Nephron (organoid): ENCODE measurements at regions not wholly inside any gene's neighbourhood (a gene's known extent, or its start where the extent isn't known, plus 50 kb on each side); places are given as distances from the start of the nearest gene placed in this dataset.

Experiments used
- H3K27ac Mint-ChIP-seq, 3 experiments: 2 replicates each; pipeline ENCODE4 v1.8.0; 2020; ENCODE audit warnings: mixed read lengths in 3 of 3, mild to moderate bottlenecking in 2 of 3, moderate library complexity in 1 of 3
- H3K27me3 Mint-ChIP-seq: 2 replicates; pipeline ENCODE4 v1.8.0; 2021; ENCODE audit warnings: low read depth, mild to moderate bottlenecking, moderate library complexity, mixed read lengths
- H3K36me3 Mint-ChIP-seq: 2 replicates; pipeline ENCODE4 v1.8.0; 2020; ENCODE audit warnings: low read depth, mixed read lengths
- H3K4me1 Mint-ChIP-seq: 2 replicates; pipeline ENCODE4 v1.8.0; 2020; ENCODE audit warnings: mixed read lengths
- H3K4me3 Mint-ChIP-seq, 3 experiments: 2 replicates each; pipeline ENCODE4 v1.8.0; 2020; ENCODE audit warnings: mild to moderate bottlenecking in 3 of 3, mixed read lengths in 3 of 3, moderate library complexity in 2 of 3
- H3K9me3 Mint-ChIP-seq: 2 replicates; pipeline ENCODE4 v1.8.0; 2020; ENCODE audit warnings: mixed read lengths
- CTCF ChIP-seq, 3 experiments: fragments of 200-600 bp; sonication (generic); IDR thresholded peaks; one replicate each; pipeline ENCODE4 v1.5.0; 2021; ENCODE audit warnings: antibody characterized with exemption in 3 of 3; ENCODE audit not compliant: unreplicated experiment in 3 of 3

GRCh38 chr2:209314653-209315052 is 109.2 kb upstream of the MAP2 start:
- Mint-ChIP-seq H3K9me3 (no peaks in the 10 kb centered on the region), H3K27ac (no peak overlapping the region), H3K4me3 (no peak overlapping the region), H3K27me3 (no peaks in the 10 kb centered on the region), H3K4me1 (no peaks in the 10 kb centered on the region), H3K36me3 (no peaks in the 10 kb centered on the region)
- no peak for TF ChIP-seq CTCF (IDR thresholded peaks at IDR 0.05; ENCODE audit: unreplicated experiment in 3 of 3)

GRCh38 chr2:209316141-209316540 is 107.7 kb upstream of the MAP2 start:
- TF ChIP-seq CTCF (IDR thresholded peaks at IDR 0.05; ENCODE audit: unreplicated experiment in 3 of 3): no peak
- H3K36me3 Mint-ChIP-seq: no peaks in the 10 kb centered on the region
- no peak overlapping the region for H3K4me3 Mint-ChIP-seq
- no peaks in the 10 kb centered on the region for H3K27me3 Mint-ChIP-seq
- no peaks in the 10 kb centered on the region for H3K9me3 Mint-ChIP-seq
- peaks cover 4% of the 10 kb centered on the region for H3K4me1 Mint-ChIP-seq
- H3K27ac Mint-ChIP-seq: no peak overlapping the region

- Mint-ChIP-seq H3K4me1 (peaks cover 8% of the 10 kb centered on the region), H3K27me3 (peaks cover 5% of the 10 kb centered on the region), H3K27ac (peak overlapping the region in 1 of 3 experiments; percentile 53), H3K36me3 (no peaks in the 10 kb centered on the region), H3K9me3 (no peaks in the 10 kb centered on the region), H3K4me3 (no peak overlapping the region)
- no peak for TF ChIP-seq CTCF (IDR thresholded peaks at IDR 0.05; ENCODE audit: unreplicated experiment in 3 of 3)
Measured at GRCh38 chr2:209321076-209321475, 102.8 kb upstream of the MAP2 start.

- no peaks in the 10 kb centered on the region for H3K9me3 Mint-ChIP-seq
- no peaks in the 10 kb centered on the region for H3K36me3 Mint-ChIP-seq
- no peak overlapping the region for H3K4me3 Mint-ChIP-seq
Measured at GRCh38 chr2:209321581-209321980, 102.3 kb upstream of the MAP2 start.

GRCh38 chr2:209322041-209322440 is 101.8 kb upstream of the MAP2 start:
- H3K4me3 Mint-ChIP-seq: no peak overlapping the region
- no peaks in the 10 kb centered on the region for H3K9me3 Mint-ChIP-seq
- H3K27me3 Mint-ChIP-seq: peaks cover 5% of the 10 kb centered on the region
- no peak overlapping the region for H3K27ac Mint-ChIP-seq
- peaks cover 8% of the 10 kb centered on the region for H3K4me1 Mint-ChIP-seq
- peak; percentile 19 to 35 (median 30) for TF ChIP-seq CTCF (IDR thresholded peaks at IDR 0.05; ENCODE audit: unreplicated experiment in 3 of 3)
- H3K36me3 Mint-ChIP-seq: no peaks in the 10 kb centered on the region

More at GRCh38 chr2:209321581-209321980, 102.3 kb upstream of the MAP2 start:
- TF ChIP-seq CTCF (IDR thresholded peaks at IDR 0.05; ENCODE audit: unreplicated experiment in 3 of 3): no peak
- H3K27me3 Mint-ChIP-seq: peaks cover 5% of the 10 kb centered on the region
- peaks cover 8% of the 10 kb centered on the region for H3K4me1 Mint-ChIP-seq
- peak overlapping the region in 1 of 3 experiments; percentile 53 for H3K27ac Mint-ChIP-seq

GRCh38 chr2:209322905-209323512 is 100.8 kb upstream of the MAP2 start:
- Mint-ChIP-seq H3K27me3 (peaks cover 5% of the 10 kb centered on the region), H3K27ac (peak overlapping the region in 1 of 3 experiments; percentile 36), H3K9me3 (no peaks in the 10 kb centered on the region), H3K36me3 (no peaks in the 10 kb centered on the region), H3K4me3 (no peak overlapping the region), H3K4me1 (peaks cover 8% of the 10 kb centered on the region)
- TF ChIP-seq CTCF (IDR thresholded peaks at IDR 0.05; ENCODE audit: unreplicated experiment in 3 of 3): no peak
